ENCODE measurements at regions not wholly inside any gene's neighbourhood (a gene's known extent, or its start where the extent isn't known, plus 50 kb on each side); places are given as distances from the start of the nearest gene placed in this dataset.
"Not testable (repeated sequence)": the region's sequence is repeated elsewhere in the genome, so short reads cannot be mapped to it uniquely, and the experiment has no call there.

- H3K4me3 ChIP-seq (ENCODE audit: low read length): no peak overlapping the region
- DNase-seq: no peak
- no peaks in the 10 kb centered on the region for H3F3A ChIP-seq (ENCODE audit: insufficient read depth, low read length)
- TF ChIP-seq CTCF (IDR thresholded peaks at IDR 0.05; ENCODE audit: low read length): no peak
- no peak for TF ChIP-seq EZH2 (optimal IDR thresholded peaks at IDR 0.05; ENCODE audit: low read depth, low read length)
- TF ChIP-seq EZH2phosphoT487 (IDR thresholded peaks at IDR 0.05; ENCODE audit: low read length): no peak
- no peaks in the 10 kb centered on the region for H4K20me1 ChIP-seq (ENCODE audit: insufficient read depth, low read length)
- H3K9ac ChIP-seq (ENCODE audit: low read length): no peak overlapping the region
- H3K9me3 ChIP-seq (replicated peaks; ENCODE audit: insufficient read depth, low read length): no peaks in the 10 kb centered on the region
- no peaks in the 10 kb centered on the region for H3K79me2 ChIP-seq (ENCODE audit: low read length)
- H3K36me3 ChIP-seq (replicated peaks; ENCODE audit: insufficient read depth, low read length): no peaks in the 10 kb centered on the region
- no peak overlapping the region for H2AFZ ChIP-seq (ENCODE audit: low read length)
- no peaks in the 10 kb centered on the region for H3K27me3 ChIP-seq (replicated peaks; ENCODE audit: insufficient read depth, low read length)
- no peaks in the 10 kb centered on the region for H3K4me1 ChIP-seq (ENCODE audit: low read length)
- H3K9me2 ChIP-seq (replicated peaks; ENCODE audit: insufficient read depth, low read length): no peaks in the 10 kb centered on the region
- no peak overlapping the region for H3K27ac ChIP-seq (ENCODE audit: low read length)
- no peak overlapping the region for H3K4me2 ChIP-seq (ENCODE audit: low read depth, low read length)
Measured at GRCh38 chr13:111629926-111630325, 309.5 kb downstream of the TEX29 start.

- Histone ChIP-seq H3K4me2 (ENCODE audit: low read depth, low read length) (no peak overlapping the region), H3K27ac (ENCODE audit: low read length) (no peak overlapping the region), H3K36me3 (replicated peaks; ENCODE audit: insufficient read depth, low read length) (no peaks in the 10 kb centered on the region), H2AFZ (ENCODE audit: low read length) (no peak overlapping the region), H3K4me3 (ENCODE audit: low read length) (no peak overlapping the region), H3K9me3 (replicated peaks; ENCODE audit: insufficient read depth, low read length) (no peaks in the 10 kb centered on the region), H3K27me3 (replicated peaks; ENCODE audit: insufficient read depth, low read length) (no peaks in the 10 kb centered on the region), H3K4me1 (ENCODE audit: low read length) (no peaks in the 10 kb centered on the region), H3F3A (ENCODE audit: insufficient read depth, low read length) (no peaks in the 10 kb centered on the region), H4K20me1 (ENCODE audit: insufficient read depth, low read length) (no peaks in the 10 kb centered on the region), H3K9ac (ENCODE audit: low read length) (no peak overlapping the region), H3K79me2 (ENCODE audit: low read length) (no peaks in the 10 kb centered on the region), H3K9me2 (replicated peaks; ENCODE audit: insufficient read depth, low read length) (no peaks in the 10 kb centered on the region)
- no peak for DNase-seq
- TF ChIP-seq CTCF (IDR thresholded peaks at IDR 0.05; ENCODE audit: low read length) (no peak), EZH2 (optimal IDR thresholded peaks at IDR 0.05; ENCODE audit: low read depth, low read length) (no peak), EZH2phosphoT487 (IDR thresholded peaks at IDR 0.05; ENCODE audit: low read length) (no peak)
Measured at GRCh38 chr13:111630406-111630805, 310.0 kb downstream of the TEX29 start.

- H3K9me3 ChIP-seq (replicated peaks; ENCODE audit: insufficient read depth, low read length): not testable (repeated sequence)
Measured at GRCh38 chr13:111631271-111631670, 310.8 kb downstream of the TEX29 start.

GRCh38 chr13:111632906-111633305 lies 312.5 kb downstream of the TEX29 start:
- no peak for DNase-seq
- H3K27ac ChIP-seq (ENCODE audit: low read length): no peak overlapping the region

More at GRCh38 chr13:111631271-111631670, 310.8 kb downstream of the TEX29 start:
- H3K27me3 ChIP-seq (replicated peaks; ENCODE audit: insufficient read depth, low read length); DNase-seq; H3K9me2 ChIP-seq (replicated peaks; ENCODE audit: insufficient read depth, low read length); H3K79me2 ChIP-seq (ENCODE audit: low read length); H3K36me3 ChIP-seq (replicated peaks; ENCODE audit: insufficient read depth, low read length); H3K27ac ChIP-seq (ENCODE audit: low read length); H3K4me3 ChIP-seq (ENCODE audit: low read length); H3F3A ChIP-seq (ENCODE audit: insufficient read depth, low read length); H3K4me1 ChIP-seq (ENCODE audit: low read length); H2AFZ ChIP-seq (ENCODE audit: low read length); H3K9ac ChIP-seq (ENCODE audit: low read length); H3K4me2 ChIP-seq (ENCODE audit: low read depth, low read length); H4K20me1 ChIP-seq (ENCODE audit: insufficient read depth, low read length): not testable (repeated sequence)

More at GRCh38 chr13:111632906-111633305, 312.5 kb downstream of the TEX29 start:
- no peak overlapping the region for H2AFZ ChIP-seq (ENCODE audit: low read length)
- H3K27me3 ChIP-seq (replicated peaks; ENCODE audit: insufficient read depth, low read length): no peaks in the 10 kb centered on the region
- no peak overlapping the region for H3K4me3 ChIP-seq (ENCODE audit: low read length)
- no peaks in the 10 kb centered on the region for H3K9me3 ChIP-seq (replicated peaks; ENCODE audit: insufficient read depth, low read length)
- H3K79me2 ChIP-seq (ENCODE audit: low read length): no peaks in the 10 kb centered on the region
- H3K36me3 ChIP-seq (replicated peaks; ENCODE audit: insufficient read depth, low read length): no peaks in the 10 kb centered on the region
- no peaks in the 10 kb centered on the region for H3F3A ChIP-seq (ENCODE audit: insufficient read depth, low read length)
- no peaks in the 10 kb centered on the region for H3K9me2 ChIP-seq (replicated peaks; ENCODE audit: insufficient read depth, low read length)
- no peak for TF ChIP-seq EZH2phosphoT487 (IDR thresholded peaks at IDR 0.05; ENCODE audit: low read length)
- H3K4me2 ChIP-seq (ENCODE audit: low read depth, low read length): no peak overlapping the region
- H3K4me1 ChIP-seq (ENCODE audit: low read length): no peaks in the 10 kb centered on the region
- no peaks in the 10 kb centered on the region for H4K20me1 ChIP-seq (ENCODE audit: insufficient read depth, low read length)
- no peak overlapping the region for H3K9ac ChIP-seq (ENCODE audit: low read length)
